ENCODE measurements at regions not wholly inside any gene's neighbourhood (a gene's known extent, or its start where the extent isn't known, plus 50 kb on each side); places are given as distances from the start of the nearest gene placed in this dataset.
"Not testable (repeated sequence)": the region's sequence is repeated elsewhere in the genome, so short reads cannot be mapped to it uniquely, and the experiment has no call there.

GRCh38 chr2:64814007-64814406 is 160.3 kb upstream of the SERTAD2 start:
- no peaks in the 10 kb centered on the region for H3K27me3 Mint-ChIP-seq

GRCh38 chr2:64816526-64816925 is 162.8 kb upstream of the SERTAD2 start:
- H3K9me3 Mint-ChIP-seq; DNase-seq; POLR2A ChIA-PET; H3K27me3 Mint-ChIP-seq; CTCF ChIA-PET; intact Hi-C loops (cut with micrococcal nuclease); H3K36me3 Mint-ChIP-seq (ENCODE audit: low read depth); ATAC-seq (ENCODE audit: low read depth); H3K4me3 Mint-ChIP-seq; H3K27ac Mint-ChIP-seq: not testable (repeated sequence)
- H3K4me1 Mint-ChIP-seq, result peaks cover 28% of the 10 kb centered on the region

More at GRCh38 chr2:64814007-64814406, 160.3 kb upstream of the SERTAD2 start:
- DNase-seq, result no peak
- no peak for TF ChIP-seq CTCF (IDR thresholded peaks at IDR 0.05)
- no peak for ATAC-seq (ENCODE audit: low read depth)
- intact Hi-C loops (cut with micrococcal nuclease), result no loop called here
- H3K36me3 Mint-ChIP-seq (ENCODE audit: low read depth), result no peaks in the 10 kb centered on the region
- no peak overlapping the region for H3K4me3 Mint-ChIP-seq
- CTCF ChIA-PET, result no interaction called here
- H3K4me1 Mint-ChIP-seq, result peaks cover 9% of the 10 kb centered on the region
- H3K27ac Mint-ChIP-seq, result no peak overlapping the region
- H3K9me3 Mint-ChIP-seq, result no peaks in the 10 kb centered on the region
- POLR2A ChIA-PET, result interaction anchor here (0.5 to 0.7 kb wide), 2 partner anchors 10 to 12 kb away, joined by 3 to 6 read pairs; no protein-coding TSS in a partner anchor

GRCh38 chr2:64817453-64817852 is 163.7 kb upstream of the SERTAD2 start:
- intact Hi-C loops (cut with micrococcal nuclease), result no loop called here
- no peak overlapping the region for H3K27ac Mint-ChIP-seq
- H3K27me3 Mint-ChIP-seq, result no peaks in the 10 kb centered on the region
- no peaks in the 10 kb centered on the region for H3K9me3 Mint-ChIP-seq
- ATAC-seq (ENCODE audit: low read depth) (no peak), DNase-seq (no peak)
- ChIA-PET CTCF (no interaction called here), POLR2A (interaction anchor here (0.6 to 0.7 kb wide), 2 partner anchors 47 to 117 kb away, joined by 3 to 6 read pairs; no protein-coding TSS in a partner anchor)
- TF ChIP-seq CTCF (IDR thresholded peaks at IDR 0.05), result no peak
- peaks cover 33% of the 10 kb centered on the region for H3K4me1 Mint-ChIP-seq
- no peak overlapping the region for H3K4me3 Mint-ChIP-seq
- no peaks in the 10 kb centered on the region for H3K36me3 Mint-ChIP-seq (ENCODE audit: low read depth)

- CTCF ChIA-PET, result interaction anchor here (1.6 kb wide), 1 partner anchor 230 kb away, joined by 3 read pairs; no protein-coding TSS in a partner anchor
- Mint-ChIP-seq H3K27me3 (no peaks in the 10 kb centered on the region), H3K4me1 (peaks cover 41% of the 10 kb centered on the region), H3K9me3 (no peaks in the 10 kb centered on the region), H3K27ac (peak overlapping the region; percentile 30), H3K4me3 (no peak overlapping the region), H3K36me3 (ENCODE audit: low read depth) (no peaks in the 10 kb centered on the region)
- TF ChIP-seq CTCF (IDR thresholded peaks at IDR 0.05), result no peak
- DNase-seq (no peak), ATAC-seq (ENCODE audit: low read depth) (no peak)
- POLR2A ChIA-PET, result interaction anchor here (0.7 to 2.9 kb wide), 6 partner anchors 13 to 200 kb away, joined by 3 to 25 read pairs (median 4); no protein-coding TSS in a partner anchor
- intact Hi-C loops (cut with micrococcal nuclease), result no loop called here
Measured at GRCh38 chr2:64818664-64819060, 164.9 kb upstream of the SERTAD2 start.

- intact Hi-C loops (cut with micrococcal nuclease), result no loop called here
- no peaks in the 10 kb centered on the region for H3K36me3 Mint-ChIP-seq (ENCODE audit: low read depth)
- H3K4me1 Mint-ChIP-seq, result peaks cover 45% of the 10 kb centered on the region
- ATAC-seq (ENCODE audit: low read depth), result no peak
- H3K27me3 Mint-ChIP-seq, result no peaks in the 10 kb centered on the region
- POLR2A ChIA-PET, result interaction anchor here (0.7 to 2.9 kb wide), 8 partner anchors 11 to 165 kb away, joined by 3 to 25 read pairs (median 4); partner anchors contain the start of gene SERTAD2
- H3K9me3 Mint-ChIP-seq, result no peaks in the 10 kb centered on the region
- TF ChIP-seq CTCF (IDR thresholded peaks at IDR 0.05), result no peak
- CTCF ChIA-PET, result interaction anchor here (1.6 kb wide), 1 partner anchor 230 kb away, joined by 3 read pairs; no protein-coding TSS in a partner anchor
- peak overlapping the region; percentile 59 for H3K4me3 Mint-ChIP-seq
- DNase-seq, result no peak
- H3K27ac Mint-ChIP-seq, result peak overlapping the region; percentile 89
Measured at GRCh38 chr2:64819361-64819760, 165.6 kb upstream of the SERTAD2 start.
